ENCODE measurements at regions not wholly inside any gene's neighbourhood (a gene's known extent, or its start where the extent isn't known, plus 50 kb on each side); places are given as distances from the start of the nearest gene placed in this dataset.

GRCh38 chr6:40701352-40702007 is 114.3 kb upstream of the LRFN2 start:
- no peaks in the 10 kb centered on the region for H3K9me3 ChIP-seq (replicated peaks; ENCODE audit: control insufficient read depth, insufficient read depth, low read depth, low read length)
- no peaks in the 10 kb centered on the region for H3K9me1 ChIP-seq (ENCODE audit: control insufficient read depth, insufficient read depth, low read length)
- in situ Hi-C loops (cut with MboI) (no loop called here), intact Hi-C loops (cut with micrococcal nuclease) (no loop called here)
- CTCF ChIA-PET (ENCODE audit: low intra/inter-chr PET ratio): no interaction called here
- no peak for DNase-seq (ENCODE audit: extremely low read depth in 1 of 4, low spot score in 3 of 4)
- no peak for ATAC-seq
- H3K4me2 ChIP-seq (ENCODE audit: insufficient read depth, low read length): no peak overlapping the region
- no peak overlapping the region for H3K4me3 ChIP-seq
- no peak overlapping the region for H2AFZ ChIP-seq (ENCODE audit: low read depth, low read length)
- no peak for TF ChIP-seq NFE2L1 (tag; IDR thresholded peaks at IDR 0.05; ENCODE audit: borderline replicate concordance, low read depth)
- no peak for TF ChIP-seq GTF3C2 (IDR thresholded peaks at IDR 0.05; ENCODE audit: borderline replicate concordance, extremely low read depth, insufficient read length)
- no peak for TF ChIP-seq ZNF76 (CRISPR knock-in tag; IDR thresholded peaks at IDR 0.05; ENCODE audit: borderline replicate concordance)
- no peak for TF ChIP-seq SRSF3 (IDR thresholded peaks at IDR 0.05; ENCODE audit: insufficient read depth, low read length)
- TF ChIP-seq HCFC1 (IDR thresholded peaks at IDR 0.05; ENCODE audit: low read depth, low read length): no peak
- TF ChIP-seq SIRT6 (IDR thresholded peaks at IDR 0.05; ENCODE audit: low read depth, low read length): no peak
- no peak for TF ChIP-seq NKRF (IDR thresholded peaks at IDR 0.05; ENCODE audit: borderline replicate concordance)
- no peak for TF ChIP-seq CHD2 (IDR thresholded peaks at IDR 0.05; ENCODE audit: low read depth, low read length)
- no peak for TF ChIP-seq HNRNPH1 (optimal IDR thresholded peaks at IDR 0.05; ENCODE audit: low read depth, low read length)
- TF ChIP-seq ZBTB1 (CRISPR knock-in tag; IDR thresholded peaks at IDR 0.05; ENCODE audit: borderline replicate concordance, low read depth): no peak
- TF ChIP-seq PRDM10 (IDR thresholded peaks at IDR 0.05; ENCODE audit: partially characterized antibody): no peak
- no peaks in the 10 kb centered on the region for H3K36me3 ChIP-seq (ENCODE audit: control insufficient read depth, insufficient read depth, low read length)
- H3K27me3 ChIP-seq (ENCODE audit: control insufficient read depth in 2 of 2, insufficient read depth in 2 of 2, low read length in 2 of 2): peaks cover 9 to 31% of the 10 kb centered on the region in 2 experiments; a peak in 3 of 5 replicates
- H3K9ac ChIP-seq (ENCODE audit: insufficient read depth in 1 of 2, low read depth in 2 of 2, low read length in 2 of 2): no peak overlapping the region
- H3K27ac ChIP-seq (ENCODE audit: extremely low read depth, low read depth, low read length): no peak overlapping the region
- no TSS peak for BruUV-seq (replicated peaks)
- no peaks in the 10 kb centered on the region for H3K79me2 ChIP-seq (ENCODE audit: control insufficient read depth, insufficient read depth, low read length)
- H4K20me1 ChIP-seq (replicated peaks; ENCODE audit: control insufficient read depth, insufficient read depth, low read length): no peaks in the 10 kb centered on the region
- peak; percentile 44 for FAIRE-seq
- POLR2A ChIA-PET: interaction anchor here (1.0 to 1.2 kb wide), 2 partner anchors 10 to 12 kb away, joined by 3 to 5 read pairs; no protein-coding TSS in a partner anchor
- no peaks in the 10 kb centered on the region; a peak in 1 of 5 replicates for H3K4me1 ChIP-seq (replicated peaks in 1 of 2; ENCODE audit: control insufficient read depth in 2 of 2, insufficient read depth in 2 of 2, low read length in 2 of 2)
- WGBS (ENCODE audit: insufficient coverage, low coverage, missing lambda C conversion rate): 2% methylated on average over 3 of the region's 3 CpGs
